ENCODE measurements at regions not wholly inside any gene's neighbourhood (a gene's known extent, or its start where the extent isn't known, plus 50 kb on each side); places are given as distances from the start of the nearest gene placed in this dataset.

DNA sequence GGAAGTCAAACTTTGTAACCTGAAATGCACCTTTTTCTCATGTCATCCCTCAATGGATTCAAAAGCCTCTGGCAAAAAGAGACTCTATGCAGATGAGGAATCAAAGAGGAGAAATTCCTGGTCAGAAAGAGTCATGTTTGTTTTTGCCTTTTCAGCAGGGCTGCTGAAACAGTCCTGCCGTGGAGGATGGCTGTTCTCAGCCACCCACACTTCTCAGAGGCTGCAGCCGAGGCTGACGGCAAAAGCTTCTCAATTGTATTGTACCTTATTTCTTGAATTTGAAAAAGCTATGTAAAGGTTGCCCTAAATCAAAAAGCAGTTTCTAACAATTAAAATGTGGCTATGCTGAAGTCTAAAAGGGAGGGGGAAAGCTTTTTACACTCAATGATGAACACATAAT lies 385.3 kb downstream of the KCTD12 start:
- no peak overlapping the region for H3K4me3 ChIP-seq (ENCODE audit: low read depth, low read length)
- CTCF ChIA-PET, result interaction anchor here (1.3 kb wide), 1 partner anchor 631 kb away, joined by 4 read pairs; no protein-coding TSS in a partner anchor
- POLR2A ChIA-PET, result no interaction called here
- no peak for TF ChIP-seq CTCF (IDR thresholded peaks at IDR 0.05; ENCODE audit: insufficient read depth, low read length, missing control alignments)
- no peak for DNase-seq (ENCODE audit: low read depth, low spot score)

DNA sequence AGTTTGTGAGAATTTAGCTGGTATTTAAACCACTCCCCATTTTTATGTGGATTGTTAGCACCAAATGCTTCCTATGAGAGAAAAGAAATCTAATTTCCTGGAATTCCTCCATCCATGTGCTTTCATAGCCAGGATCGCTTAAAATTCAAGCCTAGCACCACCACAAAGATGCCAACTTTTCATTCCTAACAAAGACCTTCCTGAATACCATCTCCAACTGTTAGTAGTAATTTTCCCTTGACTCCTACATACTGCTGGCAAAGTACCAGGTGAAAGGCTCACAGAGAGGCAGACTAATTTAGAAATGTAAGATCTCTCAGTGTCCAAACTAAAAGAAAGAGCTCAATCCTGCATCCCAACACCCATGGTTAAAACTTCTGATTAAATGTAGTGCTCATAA lies 386.3 kb downstream of the KCTD12 start:
- CTCF ChIA-PET, result no interaction called here
- no peak for DNase-seq (ENCODE audit: low read depth, low spot score)
- TF ChIP-seq CTCF (IDR thresholded peaks at IDR 0.05; ENCODE audit: insufficient read depth, low read length, missing control alignments), result no peak
- no peak overlapping the region for H3K4me3 ChIP-seq (ENCODE audit: low read depth, low read length)
- POLR2A ChIA-PET, result no interaction called here

GRCh38 chr13:76489274-76489673 lies 396.9 kb downstream of the KCTD12 start:
- POLR2A ChIA-PET, result no interaction called here
- TF ChIP-seq CTCF (IDR thresholded peaks at IDR 0.05; ENCODE audit: insufficient read depth, low read length, missing control alignments), result no peak
- H3K4me3 ChIP-seq (ENCODE audit: low read depth, low read length), result no peak overlapping the region
- CTCF ChIA-PET, result interaction anchor here (1.1 kb wide), 1 partner anchor 613 kb away, joined by 4 read pairs; no protein-coding TSS in a partner anchor
- no peak for DNase-seq (ENCODE audit: low read depth, low spot score)

GRCh38 chr13:76481738-76482137 lies 404.5 kb downstream of the KCTD12 start:
- no peak overlapping the region for H3K4me3 ChIP-seq (ENCODE audit: low read depth, low read length)
- DNase-seq (ENCODE audit: low read depth, low spot score), result no peak
- CTCF ChIA-PET, result no interaction called here
- no peak for TF ChIP-seq CTCF (IDR thresholded peaks at IDR 0.05; ENCODE audit: insufficient read depth, low read length, missing control alignments)
- POLR2A ChIA-PET, result no interaction called here

- ChIA-PET POLR2A (no interaction called here), CTCF (interaction anchor here (0.7 to 9.2 kb wide), 6 partner anchors 11 to 779 kb away, joined by 3 to 252 read pairs (median 3); no protein-coding TSS in a partner anchor)
- no peak for DNase-seq (ENCODE audit: low read depth, low spot score)
- TF ChIP-seq CTCF (IDR thresholded peaks at IDR 0.05; ENCODE audit: insufficient read depth, low read length, missing control alignments), result no peak
- H3K4me3 ChIP-seq (ENCODE audit: low read depth, low read length), result no peak overlapping the region
Observed at GRCh38 chr13:76474966-76475365, 411.2 kb downstream of the KCTD12 start.

GRCh38 chr13:76474356-76474755 lies 411.8 kb downstream of the KCTD12 start:
- TF ChIP-seq CTCF (IDR thresholded peaks at IDR 0.05; ENCODE audit: insufficient read depth, low read length, missing control alignments), result no peak
- DNase-seq (ENCODE audit: low read depth, low spot score), result no peak
- no peak overlapping the region for H3K4me3 ChIP-seq (ENCODE audit: low read depth, low read length)
- ChIA-PET POLR2A (no interaction called here), CTCF (interaction anchor here (0.6 to 9.2 kb wide), 21 partner anchors 10 to 789 kb away, joined by 3 to 252 read pairs (median 3); no protein-coding TSS in a partner anchor)

Data from AG04449 (cell line).